ENCODE measurements at regions not wholly inside any gene's neighbourhood (a gene's known extent, or its start where the extent isn't known, plus 50 kb on each side); places are given as distances from the start of the nearest gene placed in this dataset.
"Not testable (repeated sequence)": the region's sequence is repeated elsewhere in the genome, so short reads cannot be mapped to it uniquely, and the experiment has no call there.

DNA sequence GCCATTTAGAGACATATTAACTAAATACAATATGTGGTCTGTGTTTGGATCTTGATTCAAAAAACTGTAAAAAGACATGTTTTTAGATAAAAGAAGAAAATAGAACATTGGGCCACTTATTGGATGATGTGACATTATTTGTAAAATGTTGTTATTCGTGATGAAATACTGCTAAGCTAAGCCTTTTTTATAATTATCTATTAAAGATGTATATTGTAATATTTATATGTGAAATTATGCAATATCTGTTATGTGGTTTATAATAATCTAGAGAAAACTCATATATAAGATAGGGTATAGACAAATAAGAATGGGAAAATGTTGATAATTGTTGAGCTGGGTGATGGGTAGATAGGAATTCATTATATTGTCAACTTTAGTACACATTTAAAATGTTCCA is 82.0 kb upstream of the RGS1 start:
- WGBS, 2 donors: 97 to 98% methylated on average over 1 of the region's 1 CpG
- H3K4me3 ChIP-seq (ENCODE audit: low read depth, poor library complexity, severe bottlenecking): no peak overlapping the region
- no peak for TF ChIP-seq POLR2A (IDR thresholded peaks at IDR 0.05)
- TF ChIP-seq, protein P1, sequence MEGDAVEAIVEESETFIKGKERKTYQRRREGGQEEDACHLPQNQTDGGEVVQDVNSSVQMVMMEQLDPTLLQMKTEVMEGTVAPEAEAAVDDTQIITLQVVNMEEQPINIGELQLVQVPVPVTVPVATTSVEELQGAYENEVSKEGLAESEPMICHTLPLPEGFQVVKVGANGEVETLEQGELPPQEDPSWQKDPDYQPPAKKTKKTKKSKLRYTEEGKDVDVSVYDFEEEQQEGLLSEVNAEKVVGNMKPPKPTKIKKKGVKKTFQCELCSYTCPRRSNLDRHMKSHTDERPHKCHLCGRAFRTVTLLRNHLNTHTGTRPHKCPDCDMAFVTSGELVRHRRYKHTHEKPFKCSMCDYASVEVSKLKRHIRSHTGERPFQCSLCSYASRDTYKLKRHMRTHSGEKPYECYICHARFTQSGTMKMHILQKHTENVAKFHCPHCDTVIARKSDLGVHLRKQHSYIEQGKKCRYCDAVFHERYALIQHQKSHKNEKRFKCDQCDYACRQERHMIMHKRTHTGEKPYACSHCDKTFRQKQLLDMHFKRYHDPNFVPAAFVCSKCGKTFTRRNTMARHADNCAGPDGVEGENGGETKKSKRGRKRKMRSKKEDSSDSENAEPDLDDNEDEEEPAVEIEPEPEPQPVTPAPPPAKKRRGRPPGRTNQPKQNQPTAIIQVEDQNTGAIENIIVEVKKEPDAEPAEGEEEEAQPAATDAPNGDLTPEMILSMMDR (IDR thresholded peaks at IDR 0.05): no peak
- DNase-seq (ENCODE audit: low spot score in 2 of 2): no peak
- intact Hi-C loops (cut with DNase I; ENCODE audit: low total_unique reads): no loop called here

DNA sequence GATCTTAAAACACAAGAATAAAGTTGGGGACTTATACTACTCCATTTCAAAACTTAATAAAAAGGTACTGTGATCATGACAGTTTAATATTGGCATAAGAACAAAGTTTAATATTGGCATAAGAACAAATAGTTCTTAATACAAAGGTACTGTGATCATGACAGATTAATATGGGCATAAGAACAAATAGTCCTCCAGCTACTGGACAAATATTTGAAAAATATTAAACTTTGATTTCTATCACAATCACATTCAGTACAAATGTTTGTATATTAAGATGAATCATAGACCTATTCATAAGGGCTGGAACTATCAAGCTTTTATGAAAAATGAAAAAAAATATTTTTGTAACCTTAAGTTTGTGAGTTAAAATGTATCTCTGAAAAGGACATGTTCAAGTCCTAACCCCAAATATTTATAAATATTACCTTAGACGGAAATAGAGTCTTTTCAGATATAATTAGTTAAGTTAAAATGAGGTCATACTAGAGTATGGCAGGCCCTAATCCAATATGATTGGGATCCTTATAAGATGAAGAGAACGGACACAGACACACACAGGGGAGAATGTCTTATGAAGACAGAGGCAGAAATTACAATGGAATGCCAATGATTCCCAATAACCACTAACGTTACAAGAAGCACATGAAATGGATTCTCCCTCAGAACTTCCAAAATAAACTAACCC is 79.1 kb upstream of the RGS1 start:
- TF ChIP-seq, protein P1 (IDR thresholded peaks at IDR 0.05): no peak
- TF ChIP-seq POLR2A (IDR thresholded peaks at IDR 0.05): no peak
- intact Hi-C loops (cut with DNase I; ENCODE audit: low total_unique reads): no loop called here
- no peak for DNase-seq (ENCODE audit: low spot score in 2 of 2)
- 82 to 83% methylated on average over 3 of the region's 3 CpGs for WGBS, 2 donors
- no peak overlapping the region for H3K4me3 ChIP-seq (ENCODE audit: low read depth, poor library complexity, severe bottlenecking)

DNA sequence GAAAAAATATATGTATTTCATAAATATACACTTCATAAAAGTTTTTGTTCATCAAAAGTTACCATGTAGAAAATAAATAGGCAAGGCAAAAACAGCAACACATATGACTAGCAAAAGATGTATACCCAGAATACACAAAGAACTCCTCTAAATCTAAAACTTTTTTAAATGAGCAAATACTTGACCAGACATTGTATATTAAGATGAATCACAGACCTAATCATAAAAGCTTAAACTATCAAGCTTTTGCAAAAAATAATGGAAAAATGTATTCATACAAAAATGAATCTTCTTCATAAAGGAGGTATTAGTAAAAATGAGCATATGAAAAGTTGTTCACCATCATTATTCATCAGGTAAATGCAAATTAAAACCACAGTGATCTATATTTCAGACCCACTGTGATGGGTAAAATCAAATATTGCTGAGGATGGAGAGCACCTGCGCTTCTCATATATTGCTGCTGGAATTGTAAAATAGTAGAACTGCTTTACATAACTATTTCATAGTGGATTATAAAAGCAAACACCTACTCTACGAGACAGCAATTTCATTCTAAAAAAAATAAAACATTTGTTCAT is 78.3 kb upstream of the RGS1 start:
- no peak for DNase-seq (ENCODE audit: low spot score in 2 of 2)
- intact Hi-C loops (cut with DNase I; ENCODE audit: low total_unique reads): no loop called here
- TF ChIP-seq, protein P1 (IDR thresholded peaks at IDR 0.05): no peak
- no peak for TF ChIP-seq POLR2A (IDR thresholded peaks at IDR 0.05)
- H3K4me3 ChIP-seq (ENCODE audit: low read depth, poor library complexity, severe bottlenecking): no peak overlapping the region
- WGBS, 2 donors: 87 to 88% methylated on average over 2 of the region's 2 CpGs

DNA sequence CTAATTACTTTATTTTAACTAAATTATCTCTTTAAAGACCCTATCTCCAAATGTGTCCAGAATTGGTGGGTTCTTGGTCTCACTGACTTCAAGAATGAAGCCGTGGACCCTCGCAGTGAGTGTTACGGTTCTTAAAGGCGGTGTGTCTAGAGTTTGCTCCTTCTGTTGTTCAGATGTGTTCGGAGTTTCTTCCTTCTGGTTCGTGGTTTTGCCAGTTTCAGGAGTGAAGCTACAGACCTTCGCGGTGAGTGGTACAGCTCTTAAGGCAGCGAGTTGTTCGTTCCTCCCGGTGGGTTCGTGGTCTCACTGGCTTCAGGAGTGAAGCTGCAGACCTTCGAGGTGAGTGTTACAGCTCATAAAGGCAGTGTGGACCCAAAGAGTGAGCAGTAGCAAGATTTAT is 77.5 kb upstream of the RGS1 start:
- WGBS, 2 donors: 90 to 94% methylated on average over 13 of the region's 13 CpGs
- DNase-seq (ENCODE audit: low spot score in 2 of 2); intact Hi-C loops (cut with DNase I; ENCODE audit: low total_unique reads); H3K4me3 ChIP-seq (ENCODE audit: low read depth, poor library complexity, severe bottlenecking): not testable (repeated sequence)

DNA sequence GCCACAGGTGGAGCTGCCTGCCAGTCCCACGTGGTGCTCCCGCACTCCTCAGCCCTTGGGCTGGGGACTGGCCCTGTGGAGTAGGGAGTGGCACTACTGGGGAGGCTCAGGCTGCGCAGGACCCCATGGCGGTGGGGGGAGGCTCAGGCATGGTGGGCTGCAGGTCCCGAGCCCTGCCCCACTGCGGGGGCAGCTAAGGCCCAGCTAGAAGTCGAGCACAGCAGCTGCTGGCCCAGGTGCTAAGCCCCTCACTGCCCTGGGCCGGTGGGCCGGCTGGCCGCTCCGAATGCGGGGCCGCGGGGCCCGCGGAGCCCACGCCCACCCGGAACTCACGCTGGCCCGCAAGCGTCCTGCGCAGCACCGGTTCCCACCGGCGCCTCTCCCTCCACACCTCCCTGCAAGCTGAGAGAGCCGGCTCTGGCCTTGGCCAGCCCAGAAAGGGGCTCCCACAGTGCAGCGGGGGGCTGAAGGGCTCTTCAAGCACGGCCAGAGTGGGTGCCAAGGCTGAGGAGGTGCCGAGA is 76.5 kb upstream of the RGS1 start:
- DNase-seq (ENCODE audit: low spot score in 2 of 2); H3K4me3 ChIP-seq (ENCODE audit: low read depth, poor library complexity, severe bottlenecking); intact Hi-C loops (cut with DNase I; ENCODE audit: low total_unique reads): not testable (repeated sequence)
- WGBS, 2 donors: 96 to 99% methylated on average over 15 to 26 of the region's 29 CpGs

DNA sequence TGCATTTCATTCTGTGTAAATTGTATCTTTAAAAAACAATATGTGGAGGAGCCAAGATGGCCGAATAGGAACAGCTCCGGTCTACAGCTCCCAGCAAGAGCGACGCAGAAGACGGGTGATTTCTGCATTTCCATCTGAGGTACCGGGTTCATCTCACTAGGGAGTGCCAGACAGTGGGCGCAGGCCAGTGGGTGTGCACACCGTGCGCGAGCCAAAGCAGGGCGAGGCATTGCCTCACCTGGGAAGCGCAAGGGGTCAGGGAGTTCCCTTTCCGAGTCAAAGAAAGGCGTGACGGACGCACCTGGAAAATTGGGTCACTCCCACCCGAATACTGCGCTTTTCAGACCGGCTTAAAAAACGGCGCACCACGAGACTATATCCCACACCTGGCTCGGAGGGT is 75.0 kb upstream of the RGS1 start:
- DNase-seq (ENCODE audit: low spot score in 2 of 2): not testable (repeated sequence)

DNA sequence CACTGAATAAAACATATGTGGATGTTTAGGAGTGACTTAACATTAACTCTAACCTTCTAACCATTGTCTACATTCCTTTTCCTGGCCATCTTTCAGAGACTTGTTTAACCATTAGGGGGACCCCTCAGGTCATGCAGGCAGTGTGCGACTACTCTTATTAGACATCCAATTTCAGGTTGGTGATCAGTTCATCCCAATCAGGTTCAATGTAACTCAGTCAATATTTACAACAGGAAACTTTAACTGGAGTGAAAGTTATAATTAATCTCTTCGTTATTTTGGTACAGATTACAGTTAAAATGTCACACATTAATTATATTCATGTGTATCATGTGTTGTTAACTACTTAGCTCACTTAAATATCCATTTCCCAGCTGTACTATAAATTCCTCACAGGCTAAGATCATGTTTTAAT is 68.8 kb upstream of the RGS1 start:
- intact Hi-C loops (cut with DNase I; ENCODE audit: low total_unique reads): no loop called here
- no peak overlapping the region for H3K4me3 ChIP-seq (ENCODE audit: low read depth, poor library complexity, severe bottlenecking)
- TF ChIP-seq POLR2A (IDR thresholded peaks at IDR 0.05): no peak
- TF ChIP-seq, protein P1 (IDR thresholded peaks at IDR 0.05): no peak
- 35 to 42% methylated on average over 2 of the region's 2 CpGs for WGBS, 2 donors
- DNase-seq (ENCODE audit: low spot score in 2 of 2): no peak

More for the DNA sequence above, 75.0 kb upstream of the RGS1 start:
- 95 to 96% methylated on average over 20 to 21 of the region's 23 CpGs for WGBS, 2 donors
- intact Hi-C loops (cut with DNase I; ENCODE audit: low total_unique reads); H3K4me3 ChIP-seq (ENCODE audit: low read depth, poor library complexity, severe bottlenecking): not testable (repeated sequence)
